LNCaP clone FGC (cell line): ENCODE measurements at regions not wholly inside any gene's neighbourhood (a gene's known extent, or its start where the extent isn't known, plus 50 kb on each side); places are given as distances from the start of the nearest gene placed in this dataset.

Source experiments
- DNase-seq: peaks from one replicate; pipeline ENCODE4 v3.0.0-alpha.2; 2011; ENCODE audit warnings: low read depth
- H3K4me3 ChIP-seq: 2 replicates; pipeline ENCODE4 v1.5.1; 2011; ENCODE audit warnings: mild to moderate bottlenecking, low read depth, low read length, control low read depth
- TF ChIP-seq, protein P1 (sequence below): IDR thresholded peaks from 2 replicates; pipeline ENCODE4 v1.5.1; 2012; ENCODE audit warnings: mild to moderate bottlenecking; ENCODE audit not compliant: control insufficient read depth, insufficient read depth; ENCODE audit errors: extremely low read depth

DNA sequence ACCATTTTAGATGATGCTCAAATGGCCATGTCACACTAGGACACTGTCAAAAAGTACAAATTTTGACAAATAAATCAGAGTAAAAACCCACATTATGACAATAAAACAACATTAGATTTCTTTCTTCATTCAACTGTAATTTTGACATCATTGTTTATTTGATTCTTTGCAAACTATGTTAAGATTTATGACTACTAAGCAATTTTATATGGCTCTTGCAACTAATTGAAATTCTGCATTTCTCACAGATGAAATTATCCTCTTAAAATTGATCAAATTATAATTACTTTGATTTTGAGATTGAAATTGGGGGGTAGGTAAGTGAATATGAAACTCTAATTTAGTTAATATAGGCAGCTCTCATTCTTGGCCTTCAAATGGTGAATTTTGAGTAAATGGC, 59.8 kb downstream of the ATOH1 start:
- no peak overlapping the region for H3K4me3 ChIP-seq
- DNase-seq, result no peak
- TF ChIP-seq, protein P1, sequence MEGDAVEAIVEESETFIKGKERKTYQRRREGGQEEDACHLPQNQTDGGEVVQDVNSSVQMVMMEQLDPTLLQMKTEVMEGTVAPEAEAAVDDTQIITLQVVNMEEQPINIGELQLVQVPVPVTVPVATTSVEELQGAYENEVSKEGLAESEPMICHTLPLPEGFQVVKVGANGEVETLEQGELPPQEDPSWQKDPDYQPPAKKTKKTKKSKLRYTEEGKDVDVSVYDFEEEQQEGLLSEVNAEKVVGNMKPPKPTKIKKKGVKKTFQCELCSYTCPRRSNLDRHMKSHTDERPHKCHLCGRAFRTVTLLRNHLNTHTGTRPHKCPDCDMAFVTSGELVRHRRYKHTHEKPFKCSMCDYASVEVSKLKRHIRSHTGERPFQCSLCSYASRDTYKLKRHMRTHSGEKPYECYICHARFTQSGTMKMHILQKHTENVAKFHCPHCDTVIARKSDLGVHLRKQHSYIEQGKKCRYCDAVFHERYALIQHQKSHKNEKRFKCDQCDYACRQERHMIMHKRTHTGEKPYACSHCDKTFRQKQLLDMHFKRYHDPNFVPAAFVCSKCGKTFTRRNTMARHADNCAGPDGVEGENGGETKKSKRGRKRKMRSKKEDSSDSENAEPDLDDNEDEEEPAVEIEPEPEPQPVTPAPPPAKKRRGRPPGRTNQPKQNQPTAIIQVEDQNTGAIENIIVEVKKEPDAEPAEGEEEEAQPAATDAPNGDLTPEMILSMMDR, result no peak

DNA sequence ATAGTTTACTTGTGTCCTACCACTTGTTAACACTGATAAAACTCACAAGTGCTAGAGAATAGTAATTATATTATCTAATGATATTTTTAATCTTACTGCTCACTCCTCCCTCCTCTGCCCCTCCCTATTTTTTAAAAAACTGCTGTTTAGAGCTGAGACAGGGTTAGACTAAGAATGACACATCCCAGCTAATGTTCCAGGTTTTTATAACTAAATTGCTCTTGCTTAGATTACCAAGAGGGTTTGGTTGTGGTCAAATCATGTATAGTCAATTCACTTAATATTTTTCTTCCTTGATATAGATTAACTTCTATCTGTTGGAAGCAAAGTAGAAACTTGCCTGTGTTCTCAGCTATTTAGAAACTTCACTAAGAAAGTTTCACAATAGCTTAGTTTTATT, 60.2 kb downstream of the ATOH1 start:
- TF ChIP-seq, protein P1, result no peak
- DNase-seq, result no peak
- H3K4me3 ChIP-seq, result no peak overlapping the region

DNA sequence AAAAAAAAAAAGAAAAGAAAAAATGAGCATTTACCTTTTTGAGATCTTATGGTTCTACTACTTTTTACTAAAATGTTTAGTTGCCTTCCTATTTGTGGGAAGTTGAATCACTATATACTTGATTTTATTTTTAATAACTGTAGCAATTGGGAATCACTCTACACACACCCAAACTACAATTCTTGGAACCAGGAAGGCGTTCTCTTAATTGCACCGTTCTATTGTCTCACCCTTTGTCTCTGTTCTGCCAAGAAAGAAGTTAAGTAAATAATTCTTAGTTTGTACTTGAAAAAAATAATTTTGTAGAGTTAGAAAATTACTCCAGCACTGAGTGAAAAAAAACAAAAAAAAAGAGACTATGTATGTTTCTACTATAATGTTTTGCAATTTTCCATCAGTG, 62.7 kb downstream of the ATOH1 start:
- TF ChIP-seq, protein P1, result no peak
- no peak for DNase-seq
- H3K4me3 ChIP-seq, result no peak overlapping the region

DNA sequence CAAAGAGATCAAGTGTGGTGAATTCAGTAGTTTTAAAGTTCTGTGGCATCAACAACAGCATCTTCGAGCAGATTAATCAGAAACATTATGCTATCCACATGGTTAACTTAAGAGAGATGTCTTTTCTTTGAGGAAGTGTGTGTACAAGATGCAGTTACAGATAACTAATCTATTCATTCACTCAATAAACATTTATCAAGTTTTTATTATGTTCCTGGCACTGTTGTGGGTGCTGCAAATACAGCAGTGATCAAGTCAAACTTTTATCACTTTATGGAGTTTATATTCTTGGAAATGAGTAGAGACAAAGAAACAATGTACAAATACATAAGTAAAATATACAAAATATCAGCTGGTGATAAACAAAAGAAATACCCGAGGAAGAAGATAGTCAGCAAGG, 66.4 kb downstream of the ATOH1 start:
- peak; percentile 90 for DNase-seq
- TF ChIP-seq, protein P1, result no peak

DNA sequence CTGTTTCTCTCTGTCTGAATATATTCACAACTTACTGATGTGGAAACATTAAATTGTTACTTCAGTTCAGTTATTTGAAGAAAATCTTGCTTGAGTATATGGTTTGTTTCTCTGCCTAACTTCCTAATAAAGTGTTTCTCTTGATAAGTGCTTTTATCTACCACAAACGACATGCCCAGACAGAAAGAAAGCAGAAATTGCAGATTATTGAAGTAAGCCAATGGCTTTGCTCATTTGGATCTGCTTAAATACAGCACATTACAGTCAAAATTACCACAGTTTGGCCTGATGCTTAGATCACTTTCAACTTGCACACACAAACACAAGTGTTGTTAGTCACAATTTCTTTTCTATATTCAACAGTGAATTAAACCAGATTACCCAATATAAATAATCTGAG, 68.0 kb downstream of the ATOH1 start:
- no peak for DNase-seq
- TF ChIP-seq, protein P1, result no peak
- H3K4me3 ChIP-seq, result no peak overlapping the region

More for the DNA sequence above, 66.4 kb downstream of the ATOH1 start:
- no peak overlapping the region for H3K4me3 ChIP-seq

DNA sequence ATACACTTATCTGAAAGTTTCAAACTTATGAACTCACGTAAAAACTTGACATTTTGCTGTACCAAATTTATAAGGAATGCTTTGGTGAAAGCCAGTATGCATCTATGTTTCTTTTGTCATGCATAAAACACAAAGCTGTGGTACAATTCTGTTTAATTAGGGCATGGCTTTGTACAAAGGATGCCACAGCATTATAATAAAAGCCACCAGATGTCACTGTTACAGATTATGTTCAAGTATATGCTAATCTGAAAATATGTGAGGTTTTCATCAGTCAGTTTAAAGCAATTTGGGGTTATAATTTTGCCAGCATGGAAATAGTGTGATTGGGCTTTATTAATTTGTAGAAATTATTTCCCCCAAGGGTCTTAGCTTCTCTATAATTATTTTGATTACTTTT, 69.0 kb downstream of the ATOH1 start:
- TF ChIP-seq, protein P1, result peak; percentile 64
- H3K4me3 ChIP-seq, result no peak overlapping the region
- DNase-seq, result no peak

DNA sequence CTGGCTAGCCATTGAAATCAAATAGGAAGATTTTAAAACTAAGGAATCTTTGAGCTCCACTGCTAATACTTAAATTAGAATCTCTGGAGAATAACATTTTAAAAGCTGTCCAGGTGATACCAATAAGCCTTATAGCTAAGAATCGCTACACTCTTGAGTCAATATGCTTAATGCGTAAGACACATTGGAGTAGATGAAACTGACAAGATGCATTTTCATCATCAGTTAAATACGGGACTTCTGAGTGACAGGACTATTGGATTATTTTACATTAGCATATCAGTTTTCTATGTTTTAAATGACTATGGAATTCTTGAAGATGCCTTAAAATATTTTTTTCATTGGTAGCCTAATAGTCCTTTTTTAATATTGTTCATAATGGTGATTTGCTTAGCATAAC, 80.2 kb downstream of the ATOH1 start:
- DNase-seq, result no peak
- H3K4me3 ChIP-seq, result no peak overlapping the region
- TF ChIP-seq, protein P1, result no peak
